NT2/D1 (cell line): ENCODE measurements at regions not wholly inside any gene's neighbourhood (a gene's known extent, or its start where the extent isn't known, plus 50 kb on each side); places are given as distances from the start of the nearest gene placed in this dataset.

Experiments used
- YY1 ChIP-seq: IDR thresholded peaks from 2 replicates; pipeline ENCODE4 v1.6.1; 2011; ENCODE audit not compliant: insufficient read length, insufficient read depth
- ZNF274 ChIP-seq: IDR thresholded peaks from 2 replicates; pipeline ENCODE4 v1.6.1; 2011; ENCODE audit warnings: mild to moderate bottlenecking, low read depth, low read length

GRCh38 chr12:17695495-17695894 lies 394.5 kb downstream of the RERGL start:
- TF ChIP-seq YY1 (no peak), ZNF274 (no peak)
